Smooth muscle cell (in vitro differentiated cells): ENCODE measurements at regions not wholly inside any gene's neighbourhood (a gene's known extent, or its start where the extent isn't known, plus 50 kb on each side); places are given as distances from the start of the nearest gene placed in this dataset.

Experiments
- DNase-seq: peaks from one replicate; lab custom pipeline; 2025; ENCODE audit not compliant: unreplicated experiment; lab: John Stamatoyannopoulos, UW
- H2AFZ ChIP-seq: fragments of 200-600 bp; sonication (generic); 2 replicates; pipeline ENCODE4 v1.6.0; 2016; ENCODE audit warnings: antibody characterized with exemption, low read depth, mild to moderate bottlenecking
- H3F3A ChIP-seq: fragments of 200-600 bp; sonication (generic); 2 replicates; pipeline ENCODE4 v1.6.0; 2017; ENCODE audit warnings: antibody characterized with exemption, low read depth
- H3K27ac ChIP-seq: fragments of 200-600 bp; sonication (generic); 2 replicates; pipeline ENCODE4 v1.5.1; 2016; ENCODE audit warnings: low read depth, mild to moderate bottlenecking
- H3K27me3 ChIP-seq: fragments of 200-600 bp; sonication (generic); 2 replicates; pipeline ENCODE4 v1.6.1; 2016; ENCODE audit warnings: low read depth, mild to moderate bottlenecking
- H3K36me3 ChIP-seq: fragments of 200-600 bp; sonication (generic); 2 replicates; pipeline ENCODE4 v1.5.1; 2016; ENCODE audit warnings: low read depth
- H3K4me1 ChIP-seq: fragments of 200-600 bp; sonication (generic); 2 replicates; pipeline ENCODE4 v1.5.1; 2016; ENCODE audit warnings: low read depth
- H3K4me2 ChIP-seq: fragments of 200-600 bp; sonication (generic); 2 replicates; pipeline ENCODE4 v1.6.0; 2016; ENCODE audit warnings: mild to moderate bottlenecking
- H3K4me3 ChIP-seq: fragments of 200-600 bp; sonication (generic); 2 replicates; pipeline ENCODE4 v1.5.1; 2016; ENCODE audit warnings: mild to moderate bottlenecking
- H3K79me2 ChIP-seq: fragments of 200-600 bp; sonication (generic); 2 replicates; pipeline ENCODE4 v1.6.0; 2016; ENCODE audit warnings: low read depth, mild to moderate bottlenecking
- H3K9ac ChIP-seq: fragments of 200-600 bp; sonication (generic); 2 replicates; pipeline ENCODE4 v1.6.0; 2016; ENCODE audit warnings: low read depth
- H3K9me3 ChIP-seq: fragments of 200-600 bp; sonication (generic); replicated peaks from 2 replicates; pipeline ENCODE4 v1.5.1; 2016; ENCODE audit warnings: low read depth
- H4K20me1 ChIP-seq: fragments of 200-600 bp; sonication (generic); 2 replicates; pipeline ENCODE4 v1.6.0; 2016; ENCODE audit warnings: low read depth
- CTCF ChIP-seq: fragments of 200-600 bp; sonication (generic); IDR thresholded peaks from 2 replicates; pipeline ENCODE4 v1.5.1; 2017; ENCODE audit warnings: borderline replicate concordance, mild to moderate bottlenecking, antibody characterized with exemption; ENCODE audit not compliant: insufficient read depth, poor library complexity, severe bottlenecking
- WGBS: methylation state at CpG from one replicate; pipeline ENCODE4 v1.1.7; 2016; ENCODE audit warnings: low lambda C conversion rate; 5-methylcytosine and 5-hydroxymethylcytosine counted together

GRCh38 chr1:193435781-193436180 is 249.4 kb upstream of the B3GALT2 start:
- 92% methylated on average over 1 of the region's 1 CpG for WGBS
- no peak for DNase-seq

GRCh38 chr1:193434319-193434718 is 247.9 kb upstream of the B3GALT2 start:
- Histone ChIP-seq H3F3A (no peaks in the 10 kb centered on the region), H3K4me3 (no peak overlapping the region), H3K9ac (no peak overlapping the region), H4K20me1 (no peaks in the 10 kb centered on the region), H3K4me2 (no peak overlapping the region), H3K36me3 (no peaks in the 10 kb centered on the region), H3K79me2 (no peaks in the 10 kb centered on the region), H3K27ac (no peak overlapping the region), H2AFZ (no peak overlapping the region), H3K9me3 (no peaks in the 10 kb centered on the region), H3K4me1 (no peaks in the 10 kb centered on the region), H3K27me3 (no peaks in the 10 kb centered on the region)
- no peak for DNase-seq
- no peak for TF ChIP-seq CTCF
- 83% methylated on average over 1 of the region's 1 CpG for WGBS

More at GRCh38 chr1:193435781-193436180, 249.4 kb upstream of the B3GALT2 start:
- no peaks in the 10 kb centered on the region for H3K27me3 ChIP-seq
- H3K9ac ChIP-seq: no peak overlapping the region
- no peak overlapping the region for H3K4me2 ChIP-seq
- H4K20me1 ChIP-seq: no peaks in the 10 kb centered on the region
- no peak overlapping the region for H3K4me3 ChIP-seq
- no peaks in the 10 kb centered on the region for H3K9me3 ChIP-seq
- H3K27ac ChIP-seq: no peak overlapping the region
- H3K36me3 ChIP-seq: no peaks in the 10 kb centered on the region
- H3K4me1 ChIP-seq: no peaks in the 10 kb centered on the region
- H2AFZ ChIP-seq: no peak overlapping the region
- no peak for TF ChIP-seq CTCF
- H3F3A ChIP-seq: no peaks in the 10 kb centered on the region
- H3K79me2 ChIP-seq: no peaks in the 10 kb centered on the region

GRCh38 chr1:193433599-193433998 is 247.2 kb upstream of the B3GALT2 start:
- Histone ChIP-seq H3K79me2 (no peaks in the 10 kb centered on the region), H3K4me3 (no peak overlapping the region), H3F3A (no peaks in the 10 kb centered on the region), H3K4me1 (no peaks in the 10 kb centered on the region), H3K27ac (no peak overlapping the region), H3K4me2 (no peak overlapping the region), H3K9ac (no peak overlapping the region), H3K9me3 (no peaks in the 10 kb centered on the region), H2AFZ (no peak overlapping the region), H3K36me3 (no peaks in the 10 kb centered on the region), H3K27me3 (no peaks in the 10 kb centered on the region), H4K20me1 (no peaks in the 10 kb centered on the region)
- no peak for DNase-seq
- no peak for TF ChIP-seq CTCF
- 80% methylated on average over 1 of the region's 1 CpG for WGBS

- Histone ChIP-seq H3K9ac (no peak overlapping the region), H3K27ac (no peak overlapping the region), H2AFZ (no peak overlapping the region), H3K4me2 (no peak overlapping the region), H3K36me3 (no peaks in the 10 kb centered on the region), H3F3A (no peaks in the 10 kb centered on the region), H3K4me1 (no peaks in the 10 kb centered on the region), H3K79me2 (no peaks in the 10 kb centered on the region), H3K9me3 (no peaks in the 10 kb centered on the region), H3K4me3 (no peak overlapping the region), H3K27me3 (no peaks in the 10 kb centered on the region), H4K20me1 (no peaks in the 10 kb centered on the region)
- DNase-seq: no peak
- 90% methylated on average over 3 of the region's 3 CpGs for WGBS
- no peak for TF ChIP-seq CTCF
Observed at GRCh38 chr1:193432979-193433587, 246.7 kb upstream of the B3GALT2 start.
